ENCODE measurements at regions not wholly inside any gene's neighbourhood (a gene's known extent, or its start where the extent isn't known, plus 50 kb on each side); places are given as distances from the start of the nearest gene placed in this dataset.

DNA sequence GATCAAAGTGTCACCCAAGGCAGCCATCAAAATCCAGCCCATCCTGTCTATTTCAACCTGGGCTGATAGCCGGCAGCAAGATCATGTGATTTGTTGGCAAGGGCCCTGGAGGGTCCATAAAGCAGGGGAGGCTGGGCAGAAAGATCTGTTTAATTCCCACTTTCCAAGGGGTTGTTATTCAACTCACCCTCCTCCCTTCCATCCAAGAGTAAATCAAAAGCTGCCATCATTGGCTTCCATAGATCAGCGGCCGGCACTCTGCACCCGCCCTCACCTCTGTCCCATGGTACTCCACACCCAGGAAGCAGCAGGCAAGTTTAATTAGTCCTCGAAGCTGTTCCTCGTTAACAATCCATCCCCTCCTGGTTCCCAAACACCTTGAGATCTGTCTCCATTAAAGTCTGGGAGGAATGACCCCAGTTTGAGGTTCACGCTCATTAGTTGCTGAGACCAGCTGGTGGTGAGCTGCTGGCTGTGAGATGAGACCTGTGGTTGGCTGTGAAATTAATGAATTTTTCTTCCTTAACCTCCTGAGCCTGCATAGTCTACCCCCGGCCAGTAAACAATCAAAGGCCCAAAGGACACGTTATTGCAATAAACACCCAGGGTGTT lies 120.6 kb upstream of the CHST15 start:
- 92 to 94% methylated on average over 9 of the region's 9 CpGs for WGBS, 2 donors
- H3K4me1 ChIP-seq (ENCODE audit: control insufficient read depth in 5 of 5, insufficient read depth in 5 of 5, low read length in 5 of 5), result no peaks in the 10 kb centered on the region
- H3K4me3 ChIP-seq, result no peak overlapping the region
- TF ChIP-seq CTCF (IDR thresholded peaks at IDR 0.05; ENCODE audit: control extremely low read depth, extremely low read depth), result no peak
- no peak overlapping the region for H3K27ac ChIP-seq (ENCODE audit: low read depth in 1 of 2, low read length in 1 of 2)
- DNase-seq (no peak), ATAC-seq (ENCODE audit: insufficient read depth, low FRiP score) (no peak)
- H3K9me3 ChIP-seq (ENCODE audit: control insufficient read depth in 4 of 4, insufficient read depth in 3 of 4, low read length in 3 of 4), result peaks cover 0 to 9% (median 3%) of the 10 kb centered on the region in 4 donors
- H3K36me3 ChIP-seq (ENCODE audit: control insufficient read depth in 4 of 4, insufficient read depth in 4 of 4, low read length in 4 of 4), result no peaks in the 10 kb centered on the region
- no peaks in the 10 kb centered on the region for H3K27me3 ChIP-seq (ENCODE audit: control insufficient read depth in 3 of 3, insufficient read depth in 3 of 3, low read length in 2 of 3)
- no peak overlapping the region for H3K9ac ChIP-seq (ENCODE audit: insufficient read depth in 1 of 2, low read length in 2 of 2)

- Histone ChIP-seq H3K9me3 (ENCODE audit: control insufficient read depth in 4 of 4, insufficient read depth in 3 of 4, low read length in 3 of 4) (peaks cover 0 to 11% (median 3%) of the 10 kb centered on the region in 4 donors), H3K27ac (ENCODE audit: low read depth in 1 of 2, low read length in 1 of 2) (no peak overlapping the region), H3K4me1 (ENCODE audit: control insufficient read depth in 5 of 5, insufficient read depth in 5 of 5, low read length in 5 of 5) (no peaks in the 10 kb centered on the region), H3K9ac (ENCODE audit: insufficient read depth in 1 of 2, low read length in 2 of 2) (no peak overlapping the region), H3K4me3 (no peak overlapping the region), H3K36me3 (ENCODE audit: control insufficient read depth in 4 of 4, insufficient read depth in 4 of 4, low read length in 4 of 4) (no peaks in the 10 kb centered on the region), H3K27me3 (ENCODE audit: control insufficient read depth in 3 of 3, insufficient read depth in 3 of 3, low read length in 2 of 3) (no peaks in the 10 kb centered on the region)
- no peak for TF ChIP-seq CTCF (IDR thresholded peaks at IDR 0.05; ENCODE audit: control extremely low read depth, extremely low read depth)
- ATAC-seq (ENCODE audit: insufficient read depth, low FRiP score), result no peak
- DNase-seq, result no peak
- WGBS, 2 donors, result 91 to 92% methylated on average over 2 of the region's 2 CpGs
Observed at GRCh38 chr10:124213471-124213870, 120.1 kb upstream of the CHST15 start.

DNA sequence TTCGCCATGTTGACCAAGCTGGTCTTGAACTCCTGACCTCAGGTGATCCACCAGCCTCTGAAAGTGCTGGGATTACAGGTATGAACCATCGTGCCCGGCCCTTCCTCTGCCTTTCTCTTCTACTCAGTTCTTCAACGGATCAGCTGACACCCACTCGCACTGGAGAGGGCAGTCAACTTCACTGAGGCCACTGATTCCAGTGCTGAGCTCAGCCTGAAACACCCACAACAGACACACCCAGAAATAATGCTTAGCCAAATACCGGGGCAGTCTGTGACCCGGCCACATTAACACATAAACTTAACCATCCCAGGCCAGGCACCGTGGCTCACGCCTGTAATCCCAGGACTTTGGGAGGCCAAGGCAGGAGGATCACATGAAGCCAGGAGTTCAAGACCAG lies 119.3 kb upstream of the CHST15 start:
- no peak overlapping the region for H3K27ac ChIP-seq (ENCODE audit: low read depth in 1 of 2, low read length in 1 of 2)
- 92 to 97% methylated on average over 9 of the region's 9 CpGs for WGBS, 2 donors
- H3K9me3 ChIP-seq (ENCODE audit: control insufficient read depth in 4 of 4, insufficient read depth in 3 of 4, low read length in 3 of 4), result peaks cover 0 to 11% (median 3%) of the 10 kb centered on the region in 4 donors
- no peak overlapping the region for H3K9ac ChIP-seq (ENCODE audit: insufficient read depth in 1 of 2, low read length in 2 of 2)
- no peaks in the 10 kb centered on the region for H3K27me3 ChIP-seq (ENCODE audit: control insufficient read depth in 3 of 3, insufficient read depth in 3 of 3, low read length in 2 of 3)
- no peak for ATAC-seq (ENCODE audit: insufficient read depth, low FRiP score)
- no peaks in the 10 kb centered on the region for H3K4me1 ChIP-seq (ENCODE audit: control insufficient read depth in 5 of 5, insufficient read depth in 5 of 5, low read length in 5 of 5)
- TF ChIP-seq CTCF (IDR thresholded peaks at IDR 0.05; ENCODE audit: control extremely low read depth, extremely low read depth), result no peak
- no peaks in the 10 kb centered on the region for H3K36me3 ChIP-seq (ENCODE audit: control insufficient read depth in 4 of 4, insufficient read depth in 4 of 4, low read length in 4 of 4)
- H3K4me3 ChIP-seq, result no peak overlapping the region
- no peak for DNase-seq

GRCh38 chr10:124211921-124212320 lies 118.5 kb upstream of the CHST15 start:
- no peak for DNase-seq
- Histone ChIP-seq H3K4me3 (no peak overlapping the region), H3K27me3 (ENCODE audit: control insufficient read depth in 3 of 3, insufficient read depth in 3 of 3, low read length in 2 of 3) (no peaks in the 10 kb centered on the region), H3K4me1 (ENCODE audit: control insufficient read depth in 5 of 5, insufficient read depth in 5 of 5, low read length in 5 of 5) (no peaks in the 10 kb centered on the region), H3K36me3 (ENCODE audit: control insufficient read depth in 4 of 4, insufficient read depth in 4 of 4, low read length in 4 of 4) (no peaks in the 10 kb centered on the region), H3K9me3 (ENCODE audit: control insufficient read depth in 4 of 4, insufficient read depth in 3 of 4, low read length in 3 of 4) (peaks cover 0 to 11% (median 3%) of the 10 kb centered on the region in 4 donors), H3K27ac (ENCODE audit: low read depth in 1 of 2, low read length in 1 of 2) (no peak overlapping the region), H3K9ac (ENCODE audit: insufficient read depth in 1 of 2, low read length in 2 of 2) (no peak overlapping the region)
- WGBS, 2 donors, result 89 to 93% methylated on average over 8 of the region's 8 CpGs
- no peak for ATAC-seq (ENCODE audit: insufficient read depth, low FRiP score)
- TF ChIP-seq CTCF (IDR thresholded peaks at IDR 0.05; ENCODE audit: control extremely low read depth, extremely low read depth), result no peak

Data from lung (tissue), 11 donors.